PC-9 (cell line): ENCODE measurements at regions not wholly inside any gene's neighbourhood (a gene's known extent, or its start where the extent isn't known, plus 50 kb on each side); places are given as distances from the start of the nearest gene placed in this dataset.

Experiments used
- CTCF ChIP-seq: fragments of 200-600 bp; sonication (generic); conservative IDR thresholded peaks from 2 replicates; pipeline ENCODE4 v1.6.1; 2017; ENCODE audit warnings: mixed run types, antibody characterized with exemption, mild to moderate bottlenecking, moderate library complexity
- EZH2 ChIP-seq: fragments of 200-600 bp; sonication (generic); IDR thresholded peaks from 2 replicates; pipeline ENCODE4 v1.8.0; 2017; ENCODE audit warnings: antibody characterized with exemption, low read depth

- TF ChIP-seq CTCF (no peak), EZH2 (no peak)
Observed at GRCh38 chr2:21501376-21502027, 377.7 kb downstream of the TDRD15 start.
